Large intestine (tissue), 3 donors: ENCODE measurements at regions not wholly inside any gene's neighbourhood (a gene's known extent, or its start where the extent isn't known, plus 50 kb on each side); places are given as distances from the start of the nearest gene placed in this dataset.
A peak's percentile ranks its signal among the peaks of the same experiment; 100 is the strongest.

Experiments
- DNase-seq, 2 donors: peaks; one replicate each; pipeline versions ENCODE4 v3.0.0 to v3.0.0-alpha.2; 2013
- H3K27ac ChIP-seq: one replicate; pipeline ENCODE4 v1.5.1; 2013; ENCODE audit warnings: low read length
- H3K27me3 ChIP-seq: 2 replicates; pipeline ENCODE4 v1.6.1; 2013; ENCODE audit warnings: low read length; ENCODE audit not compliant: control insufficient read depth, insufficient read depth
- H3K36me3 ChIP-seq: 2 replicates; pipeline ENCODE4 v1.6.1; 2013; ENCODE audit warnings: low read length; ENCODE audit not compliant: control insufficient read depth, insufficient read depth
- H3K4me1 ChIP-seq: one replicate; pipeline ENCODE4 v1.6.1; 2013; ENCODE audit warnings: low read length; ENCODE audit not compliant: control insufficient read depth, insufficient read depth
- H3K4me3 ChIP-seq: one replicate; pipeline ENCODE4 v1.5.1; 2013; ENCODE audit warnings: low read length
- H3K9me3 ChIP-seq: one replicate; pipeline ENCODE4 v1.6.1; 2013; ENCODE audit warnings: mild to moderate bottlenecking, low read depth, low read length, moderate library complexity; ENCODE audit not compliant: control insufficient read depth
- WGBS: methylation state at CpG from one replicate; pipeline ENCODE4 v1.1.5; 2013; ENCODE audit warnings: low lambda C conversion rate; ENCODE audit not compliant: insufficient coverage; 5-methylcytosine and 5-hydroxymethylcytosine counted together

DNA sequence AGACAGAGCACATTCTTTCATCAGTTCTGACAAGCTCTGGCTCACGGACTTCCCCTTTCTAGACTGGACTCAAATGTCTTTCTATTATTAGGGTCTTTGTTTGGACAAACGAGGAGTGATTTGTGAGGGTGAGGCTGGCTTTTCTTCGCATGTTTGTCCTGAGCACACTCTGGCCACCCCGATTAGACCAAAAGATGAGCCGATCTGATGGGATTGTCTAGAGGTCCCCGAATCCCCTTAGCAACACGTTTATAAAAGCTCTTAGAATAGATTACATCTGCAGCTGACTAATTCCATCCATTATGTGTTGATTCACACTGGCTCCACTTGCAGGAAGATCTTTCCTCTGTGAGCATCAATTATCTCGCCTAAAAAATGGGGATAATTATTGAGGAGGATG, 675.4 kb upstream of the AUTS2 start:
- Histone ChIP-seq H3K4me3 (no peak overlapping the region), H3K4me1 (no peaks in the 10 kb centered on the region), H3K36me3 (no peaks in the 10 kb centered on the region), H3K27me3 (no peaks in the 10 kb centered on the region), H3K9me3 (no peaks in the 10 kb centered on the region), H3K27ac (no peak overlapping the region)
- DNase-seq = no peak
- whole genome bisulfite sequencing = no CpG with 5 or more reads among the region's 8 CpGs

DNA sequence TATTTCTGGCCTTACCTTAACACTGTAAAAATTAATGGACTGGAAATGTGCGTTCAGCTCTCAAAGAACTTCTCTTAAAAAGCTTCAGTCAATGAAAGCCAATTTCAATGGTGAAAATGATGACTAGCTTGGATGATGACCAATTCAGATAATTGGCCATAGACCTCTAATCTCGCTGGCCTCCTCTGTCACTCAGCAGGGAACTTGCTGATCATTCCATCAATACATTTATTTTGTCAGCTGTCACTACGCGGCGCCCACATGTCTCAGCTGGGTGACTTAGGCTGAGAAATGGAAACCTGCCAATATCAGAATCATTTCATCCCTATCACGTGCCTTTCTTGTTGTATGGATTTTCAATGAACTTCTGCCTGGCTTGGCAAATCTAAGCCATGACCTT, 673.0 kb upstream of the AUTS2 start:
- Histone ChIP-seq H3K27ac (no peak overlapping the region), H3K9me3 (no peaks in the 10 kb centered on the region)
- WGBS = no CpG with 5 or more reads among the region's 6 CpGs

DNA sequence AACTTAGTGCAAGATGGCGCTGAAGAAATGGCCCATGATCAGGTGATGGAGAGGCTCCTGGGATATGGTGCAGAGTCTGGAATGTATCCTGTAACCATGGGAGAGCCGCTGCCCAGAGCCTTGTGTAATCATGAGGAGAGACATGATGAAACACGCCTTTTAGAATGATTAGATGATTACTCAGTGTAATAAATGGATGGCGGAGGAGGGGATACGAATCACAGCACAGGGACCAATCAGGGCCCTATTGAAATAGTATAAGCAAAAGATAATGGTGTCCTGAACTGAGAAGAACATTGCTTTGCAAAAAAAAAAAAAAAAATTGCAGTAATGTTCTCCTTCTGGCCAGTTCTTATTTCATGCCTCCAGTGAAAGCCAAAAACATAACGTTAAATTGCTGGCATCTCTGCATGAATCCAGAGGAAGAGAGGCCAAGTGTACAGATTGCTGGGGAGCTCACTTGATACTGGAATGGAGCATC, 668.5 kb upstream of the AUTS2 start:
- H3K4me3 ChIP-seq = no peak overlapping the region
- H3K27me3 ChIP-seq = no peaks in the 10 kb centered on the region
- no peaks in the 10 kb centered on the region for H3K36me3 ChIP-seq
- no peaks in the 10 kb centered on the region for H3K9me3 ChIP-seq
- H3K27ac ChIP-seq = no peak overlapping the region
- WGBS = 50% methylated on average over 1 of the region's 6 CpGs
- no peak for DNase-seq
- H3K4me1 ChIP-seq = no peaks in the 10 kb centered on the region

More for the DNA sequence above, 673.0 kb upstream of the AUTS2 start:
- no peaks in the 10 kb centered on the region for H3K4me1 ChIP-seq
- no peak for DNase-seq
- no peaks in the 10 kb centered on the region for H3K36me3 ChIP-seq
- H3K27me3 ChIP-seq = no peaks in the 10 kb centered on the region
- no peak overlapping the region for H3K4me3 ChIP-seq

DNA sequence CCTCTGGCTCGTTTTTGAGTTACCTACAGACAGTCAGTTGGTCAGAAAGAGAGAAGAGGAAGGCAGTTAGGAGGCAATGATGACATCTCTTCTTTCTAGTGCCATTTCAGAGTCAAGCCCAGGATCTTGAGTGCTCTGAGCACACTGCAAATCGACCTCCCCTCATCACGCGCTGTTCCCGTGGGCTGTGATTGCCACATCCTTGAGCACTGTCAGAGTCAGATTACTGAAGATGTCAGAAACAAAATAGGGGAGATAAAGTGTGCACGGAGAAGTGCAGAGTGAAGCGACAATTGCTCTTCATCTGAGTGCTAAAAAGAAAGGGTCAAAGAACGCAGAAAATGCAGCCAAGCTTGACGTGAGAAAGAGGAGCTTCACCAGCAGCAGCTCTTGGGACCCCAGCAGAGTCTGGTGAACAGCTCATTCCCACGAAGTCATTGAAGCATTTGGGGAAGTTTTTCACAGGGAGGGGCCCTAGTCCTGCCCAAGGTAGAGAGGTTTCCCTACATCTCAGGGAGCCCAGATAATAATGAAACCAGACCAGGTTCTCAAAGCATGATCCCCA, 661.7 kb upstream of the AUTS2 start:
- Histone ChIP-seq H3K36me3 (no peaks in the 10 kb centered on the region), H3K4me1 (no peaks in the 10 kb centered on the region), H3K27me3 (no peaks in the 10 kb centered on the region), H3K27ac (no peak overlapping the region), H3K4me3 (no peak overlapping the region), H3K9me3 (no peaks in the 10 kb centered on the region)
- no peak for DNase-seq
- no CpG with 5 or more reads among the region's 10 CpGs for WGBS

DNA sequence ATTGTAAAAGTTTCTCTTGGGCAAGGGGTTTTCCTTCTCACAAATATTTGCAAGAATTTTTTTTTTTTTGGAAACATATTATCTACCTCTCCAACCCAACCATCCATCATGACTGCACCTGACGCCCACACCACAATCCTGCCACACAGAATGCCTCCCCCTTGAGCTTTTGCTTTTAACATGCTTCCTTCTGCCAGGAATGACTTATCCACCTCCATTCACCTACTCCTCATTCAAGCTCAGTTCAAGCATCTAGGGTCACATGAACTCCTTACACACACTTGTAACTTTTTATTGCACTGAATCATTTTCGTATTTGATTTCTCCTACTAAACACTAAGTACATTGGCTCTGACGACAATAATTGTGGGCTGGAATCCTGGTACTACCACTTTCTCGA, 660.1 kb upstream of the AUTS2 start:
- Histone ChIP-seq H3K27ac (no peak overlapping the region), H3K27me3 (no peaks in the 10 kb centered on the region), H3K36me3 (no peaks in the 10 kb centered on the region), H3K9me3 (no peaks in the 10 kb centered on the region), H3K4me3 (no peak overlapping the region), H3K4me1 (no peaks in the 10 kb centered on the region)
- WGBS = 100% methylated on average over 2 of the region's 4 CpGs
- no peak for DNase-seq

DNA sequence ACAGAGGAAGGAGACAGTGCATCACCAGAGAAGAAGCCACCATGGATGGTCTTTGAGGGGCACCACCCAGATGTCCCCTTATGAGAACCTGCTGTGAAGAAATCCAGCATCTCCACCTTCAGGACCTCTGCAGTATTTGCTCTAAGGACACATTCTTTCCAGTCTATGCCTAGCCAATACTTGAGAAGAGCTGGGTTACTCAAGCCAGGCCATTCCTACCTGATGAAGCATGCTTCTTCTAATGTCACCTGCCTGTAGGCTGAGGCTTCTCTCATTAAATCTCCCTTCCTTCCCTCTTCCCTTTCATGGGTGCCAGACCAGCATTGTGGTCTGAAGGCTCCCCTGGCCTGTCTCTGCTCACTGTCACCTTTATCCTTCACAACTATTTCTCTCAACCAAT, 654.5 kb upstream of the AUTS2 start:
- no peak overlapping the region for H3K27ac ChIP-seq
- H3K27me3 ChIP-seq = no peaks in the 10 kb centered on the region
- DNase-seq = no peak
- no peaks in the 10 kb centered on the region for H3K9me3 ChIP-seq
- H3K36me3 ChIP-seq = no peaks in the 10 kb centered on the region
- H3K4me3 ChIP-seq = no peak overlapping the region
- H3K4me1 ChIP-seq = no peaks in the 10 kb centered on the region

DNA sequence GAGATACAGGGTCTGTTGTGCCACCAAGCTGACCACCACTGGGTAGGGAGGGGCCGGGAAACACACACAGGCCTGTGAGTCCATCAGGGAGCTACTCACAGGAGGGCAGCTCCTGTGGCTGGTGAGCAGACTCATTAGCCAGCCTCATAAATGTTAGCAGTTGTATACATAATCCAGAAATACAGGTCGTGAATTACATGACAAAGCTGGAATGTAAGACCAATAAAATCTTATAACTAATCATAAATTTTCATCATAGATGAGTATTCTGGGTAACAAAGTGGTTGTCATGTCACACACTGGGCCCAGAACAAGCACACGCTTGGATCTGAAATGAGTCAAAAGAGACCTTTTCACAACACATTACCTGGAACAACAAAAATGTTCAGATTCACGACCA, 642.6 kb upstream of the AUTS2 start:
- Histone ChIP-seq H3K36me3 (no peaks in the 10 kb centered on the region), H3K4me1 (no peaks in the 10 kb centered on the region), H3K4me3 (no peak overlapping the region), H3K9me3 (no peaks in the 10 kb centered on the region), H3K27me3 (no peaks in the 10 kb centered on the region), H3K27ac (no peak overlapping the region)
- WGBS = 80% methylated on average over 1 of the region's 4 CpGs
- no peak for DNase-seq

DNA sequence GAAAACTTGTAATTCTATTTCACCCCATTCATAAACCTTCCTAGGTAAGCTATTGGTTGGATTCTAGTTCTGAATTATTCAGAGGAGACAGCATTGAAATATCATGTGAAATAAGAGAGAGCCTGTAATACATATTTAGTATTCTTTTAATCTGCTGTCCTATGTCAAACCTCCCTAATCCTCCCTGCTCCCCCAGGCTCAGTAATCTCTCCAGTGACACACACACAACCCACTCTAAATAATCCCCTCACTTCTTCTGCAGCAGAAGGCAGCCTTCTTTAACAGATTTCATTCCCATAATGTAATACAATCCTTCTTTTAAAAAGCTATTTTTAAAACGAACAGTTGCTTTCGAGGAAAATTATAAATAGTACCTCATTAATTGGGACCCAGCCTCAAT, 639.7 kb upstream of the AUTS2 start:
- no peak for DNase-seq
- H3K27me3 ChIP-seq = no peaks in the 10 kb centered on the region
- WGBS = no CpG with 5 or more reads among the region's 2 CpGs
- no peak overlapping the region for H3K27ac ChIP-seq
- H3K36me3 ChIP-seq = no peaks in the 10 kb centered on the region
- H3K4me1 ChIP-seq = no peaks in the 10 kb centered on the region
- no peak overlapping the region for H3K4me3 ChIP-seq
- no peaks in the 10 kb centered on the region for H3K9me3 ChIP-seq

DNA sequence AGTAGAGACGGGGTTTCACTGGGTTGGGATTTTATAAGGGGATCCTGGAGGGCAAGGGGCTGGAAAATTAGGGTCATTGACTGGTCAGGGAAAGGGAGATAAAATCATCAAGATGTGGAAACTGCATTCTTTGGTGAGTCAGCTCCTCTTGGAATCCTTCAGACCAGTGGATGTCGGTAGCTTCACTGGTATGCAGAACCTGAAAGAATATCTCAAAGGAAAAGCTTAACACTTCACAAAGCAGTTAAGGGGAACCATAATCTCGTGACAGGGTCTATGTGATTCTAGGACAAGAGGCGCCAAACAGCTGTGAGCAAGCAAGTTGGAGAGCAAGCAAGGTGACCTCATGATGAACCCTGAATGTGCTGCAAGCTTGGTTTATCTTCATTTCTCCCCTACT, 634.7 kb upstream of the AUTS2 start:
- no CpG with 5 or more reads among the region's 4 CpGs for WGBS
- H3K4me3 ChIP-seq = no peak overlapping the region
- H3K4me1 ChIP-seq = no peaks in the 10 kb centered on the region
- no peaks in the 10 kb centered on the region for H3K9me3 ChIP-seq
- no peaks in the 10 kb centered on the region for H3K27me3 ChIP-seq
- H3K27ac ChIP-seq = no peak overlapping the region
- DNase-seq = peak in 1 of 2 donors; percentile 6
- H3K36me3 ChIP-seq = no peaks in the 10 kb centered on the region

DNA sequence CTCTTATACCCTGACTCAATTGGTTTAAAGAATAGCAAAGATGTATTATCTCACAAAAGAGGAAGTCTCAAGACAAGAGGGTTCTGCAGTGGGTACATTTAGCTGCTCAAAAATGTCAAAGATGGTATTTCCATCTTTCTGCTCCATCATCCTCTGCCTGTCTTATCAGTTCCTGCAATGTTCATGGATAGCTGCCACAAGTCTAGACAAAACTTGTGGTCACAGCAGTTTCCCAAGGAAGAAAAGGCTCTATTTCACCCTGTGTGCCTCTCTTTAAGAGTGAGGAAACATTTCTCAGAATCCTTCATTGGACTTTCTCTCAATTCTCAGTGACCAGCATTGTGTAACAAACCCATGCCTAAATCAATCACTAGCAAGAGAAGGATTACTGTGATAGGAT, 634.2 kb upstream of the AUTS2 start:
- Histone ChIP-seq H3K4me3 (no peak overlapping the region), H3K4me1 (no peaks in the 10 kb centered on the region), H3K9me3 (no peaks in the 10 kb centered on the region), H3K27me3 (no peaks in the 10 kb centered on the region), H3K36me3 (no peaks in the 10 kb centered on the region), H3K27ac (no peak overlapping the region)
- DNase-seq = no peak

DNA sequence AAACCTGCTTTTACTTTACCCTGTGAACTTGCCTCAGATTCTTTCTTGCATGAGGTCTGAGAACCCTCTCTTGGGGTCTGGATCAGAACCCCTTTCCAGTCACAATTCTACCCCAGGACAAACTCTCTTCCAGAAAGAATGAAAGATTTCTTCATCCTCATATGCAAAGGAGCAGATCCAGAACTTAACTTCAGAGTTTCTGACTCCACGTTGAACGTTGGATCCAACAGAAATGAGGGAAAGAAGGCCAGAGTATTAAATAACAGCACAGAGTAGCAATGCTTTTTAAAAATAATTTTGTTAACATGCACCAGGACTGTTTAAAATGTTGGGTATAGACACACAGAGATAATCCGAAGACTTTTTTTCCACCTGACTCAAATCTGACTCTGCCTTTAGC, 632.9 kb upstream of the AUTS2 start:
- WGBS = 100% methylated on average over 1 of the region's 3 CpGs
- no peaks in the 10 kb centered on the region for H3K27me3 ChIP-seq

More for the DNA sequence above, 632.9 kb upstream of the AUTS2 start:
- no peak for DNase-seq
- Histone ChIP-seq H3K4me1 (no peaks in the 10 kb centered on the region), H3K9me3 (no peaks in the 10 kb centered on the region), H3K36me3 (no peaks in the 10 kb centered on the region), H3K4me3 (no peak overlapping the region), H3K27ac (no peak overlapping the region)
